ENCODE measurements at regions not wholly inside any gene's neighbourhood (a gene's known extent, or its start where the extent isn't known, plus 50 kb on each side); places are given as distances from the start of the nearest gene placed in this dataset.
"Not testable (repeated sequence)": the region's sequence is repeated elsewhere in the genome, so short reads cannot be mapped to it uniquely, and the experiment has no call there.

DNA sequence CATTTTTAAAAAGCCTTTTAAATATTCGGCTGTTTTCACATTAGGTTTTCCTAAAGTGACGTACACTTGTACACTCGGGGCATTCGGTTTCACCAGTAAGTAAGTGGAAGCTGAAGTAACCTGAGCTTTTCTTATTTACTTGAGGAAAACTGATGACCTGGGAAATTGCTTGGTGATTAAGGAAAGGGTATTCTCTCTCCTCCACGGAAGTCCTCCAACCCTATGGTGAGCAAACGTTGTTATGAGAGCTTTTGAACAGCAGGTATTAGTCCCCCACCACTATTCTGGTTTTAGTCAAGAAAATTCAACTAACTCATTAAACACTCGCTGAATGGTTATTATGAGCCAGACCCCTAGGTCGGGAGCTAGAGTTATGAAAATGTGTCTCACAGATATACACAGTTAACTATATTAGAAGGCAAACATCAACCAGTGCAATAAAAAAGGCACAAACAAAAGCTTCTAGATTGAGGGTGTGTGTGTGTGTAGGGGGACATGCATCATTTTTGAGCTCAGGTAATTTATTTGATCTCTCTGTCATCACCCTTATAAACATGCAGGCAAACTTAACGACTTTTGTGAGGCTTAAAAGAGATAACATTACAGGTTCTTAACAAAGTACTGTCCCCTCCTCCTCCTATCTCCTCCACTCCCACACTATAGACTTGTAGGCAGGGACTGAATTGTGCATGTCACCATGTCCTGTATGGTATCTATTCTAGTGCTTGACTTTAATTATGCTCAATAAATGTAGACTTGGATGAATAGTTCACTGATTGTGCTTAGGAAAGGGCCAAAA, 143.3 kb upstream of the MB21D2 start:
- Histone ChIP-seq H3F3A (replicated peaks; ENCODE audit: insufficient read depth) (no peaks in the 10 kb centered on the region), H3K9me3 (no peaks in the 10 kb centered on the region), H3K4me1 (ENCODE audit: control insufficient read depth in 1 of 2, insufficient read depth in 2 of 2, low read depth in 1 of 2, low read length in 1 of 2) (no peaks in the 10 kb centered on the region), H3K36me3 (replicated peaks in 1 of 2; ENCODE audit: control insufficient read depth in 1 of 2, insufficient read depth in 2 of 2, low read length in 1 of 2) (no peaks in the 10 kb centered on the region), H3K27me3 (ENCODE audit: insufficient read depth) (no peaks in the 10 kb centered on the region; the same call in 1 of the 2 replicates), H3K27ac (ENCODE audit: low read depth in 2 of 2, low read length in 1 of 2) (no peak overlapping the region), H3K9me2 (no peaks in the 10 kb centered on the region), H3K4me2 (no peak overlapping the region), H3K9ac (no peak overlapping the region), H4K20me1 (ENCODE audit: insufficient read depth) (no peaks in the 10 kb centered on the region), H3K4me3 (ENCODE audit: low read depth in 2 of 2, low read length in 1 of 2) (no peak overlapping the region), H2AFZ (ENCODE audit: low read depth) (no peak overlapping the region), H3K79me2 (ENCODE audit: insufficient read depth) (no peaks in the 10 kb centered on the region)
- ChIA-PET POLR2A (no interaction called here), CTCF (interaction anchor here (0.7 to 1.1 kb wide), 3 partner anchors 244 to 349 kb away, joined by 3 to 4 read pairs (median 3); no protein-coding TSS in a partner anchor)
- no peak for DNase-seq
- TF ChIP-seq YY1 (IDR thresholded peaks at IDR 0.05; ENCODE audit: low read depth) (no peak), TCF12 (IDR thresholded peaks at IDR 0.05) (no peak), JUND (IDR thresholded peaks at IDR 0.05) (no peak), MXI1 (IDR thresholded peaks at IDR 0.05; ENCODE audit: low read depth, low read length) (no peak)
- 34% methylated on average over 9 of the region's 9 CpGs for WGBS (ENCODE audit: low lambda C conversion rate)

DNA sequence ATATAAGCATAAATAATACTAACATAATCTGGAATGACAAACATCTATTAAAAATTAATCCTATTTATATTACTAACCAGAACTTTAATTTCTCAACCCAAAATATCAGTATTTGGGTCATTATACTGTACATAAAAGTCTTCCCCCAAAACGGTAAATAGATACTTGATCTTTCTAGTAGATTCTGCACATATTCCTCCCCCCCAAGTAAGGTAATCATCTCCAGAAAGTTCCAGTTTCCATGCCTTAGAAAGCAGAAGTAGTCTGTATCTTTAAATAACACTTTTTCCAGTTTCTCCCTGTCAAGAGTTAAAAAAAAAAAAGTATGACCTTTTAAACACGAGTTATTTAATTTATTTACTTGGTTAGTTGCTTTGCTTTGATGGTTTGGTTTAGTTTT, 150.7 kb upstream of the MB21D2 start:
- Histone ChIP-seq H3K9me2 (no peaks in the 10 kb centered on the region), H3K4me3 (ENCODE audit: low read depth in 2 of 2, low read length in 1 of 2) (no peak overlapping the region), H3K27ac (ENCODE audit: low read depth in 2 of 2, low read length in 1 of 2) (no peak overlapping the region), H3K27me3 (ENCODE audit: insufficient read depth) (no peaks in the 10 kb centered on the region; the same call in 1 of the 2 replicates), H3F3A (replicated peaks; ENCODE audit: insufficient read depth) (no peaks in the 10 kb centered on the region), H3K9ac (no peak overlapping the region), H3K36me3 (replicated peaks in 1 of 2; ENCODE audit: control insufficient read depth in 1 of 2, insufficient read depth in 2 of 2, low read length in 1 of 2) (no peaks in the 10 kb centered on the region), H3K4me1 (ENCODE audit: control insufficient read depth in 1 of 2, insufficient read depth in 2 of 2, low read depth in 1 of 2, low read length in 1 of 2) (no peaks in the 10 kb centered on the region), H3K4me2 (no peak overlapping the region), H2AFZ (ENCODE audit: low read depth) (no peak overlapping the region), H3K9me3 (no peaks in the 10 kb centered on the region), H3K79me2 (ENCODE audit: insufficient read depth) (no peaks in the 10 kb centered on the region), H4K20me1 (ENCODE audit: insufficient read depth) (no peaks in the 10 kb centered on the region)
- WGBS (ENCODE audit: low lambda C conversion rate): 0% methylated on average over 2 of the region's 2 CpGs
- ChIA-PET POLR2A (no interaction called here), CTCF (no interaction called here)
- no peak for DNase-seq
- no peak for TF ChIP-seq POLR2AphosphoS5 (IDR thresholded peaks at IDR 0.05; ENCODE audit: low read depth, low read length)
- no peak for TF ChIP-seq SIN3A (IDR thresholded peaks at IDR 0.05; ENCODE audit: borderline replicate concordance, low read depth, low read length)
- TF ChIP-seq, protein P1, sequence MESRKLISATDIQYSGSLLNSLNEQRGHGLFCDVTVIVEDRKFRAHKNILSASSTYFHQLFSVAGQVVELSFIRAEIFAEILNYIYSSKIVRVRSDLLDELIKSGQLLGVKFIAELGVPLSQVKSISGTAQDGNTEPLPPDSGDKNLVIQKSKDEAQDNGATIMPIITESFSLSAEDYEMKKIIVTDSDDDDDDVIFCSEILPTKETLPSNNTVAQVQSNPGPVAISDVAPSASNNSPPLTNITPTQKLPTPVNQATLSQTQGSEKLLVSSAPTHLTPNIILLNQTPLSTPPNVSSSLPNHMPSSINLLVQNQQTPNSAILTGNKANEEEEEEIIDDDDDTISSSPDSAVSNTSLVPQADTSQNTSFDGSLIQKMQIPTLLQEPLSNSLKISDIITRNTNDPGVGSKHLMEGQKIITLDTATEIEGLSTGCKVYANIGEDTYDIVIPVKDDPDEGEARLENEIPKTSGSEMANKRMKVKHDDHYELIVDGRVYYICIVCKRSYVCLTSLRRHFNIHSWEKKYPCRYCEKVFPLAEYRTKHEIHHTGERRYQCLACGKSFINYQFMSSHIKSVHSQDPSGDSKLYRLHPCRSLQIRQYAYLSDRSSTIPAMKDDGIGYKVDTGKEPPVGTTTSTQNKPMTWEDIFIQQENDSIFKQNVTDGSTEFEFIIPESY (IDR thresholded peaks at IDR 0.05; ENCODE audit: borderline replicate concordance, low read depth): no peak
- no peak for TF ChIP-seq EP300 (IDR thresholded peaks at IDR 0.05; ENCODE audit: borderline replicate concordance in 1 of 2, low read depth in 1 of 2, low read length in 1 of 2)
- TF ChIP-seq GATA2 (CRISPR knock-in tag; IDR thresholded peaks at IDR 0.05): no peak
- TF ChIP-seq NRF1 (IDR thresholded peaks at IDR 0.05; ENCODE audit: low read depth, low read length): no peak
- TF ChIP-seq NFIC (IDR thresholded peaks at IDR 0.05; ENCODE audit: borderline replicate concordance): no peak
- TF ChIP-seq, protein P2, sequence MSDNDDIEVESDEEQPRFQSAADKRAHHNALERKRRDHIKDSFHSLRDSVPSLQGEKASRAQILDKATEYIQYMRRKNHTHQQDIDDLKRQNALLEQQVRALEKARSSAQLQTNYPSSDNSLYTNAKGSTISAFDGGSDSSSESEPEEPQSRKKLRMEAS (IDR thresholded peaks at IDR 0.05; ENCODE audit: low read depth): no peak
- TF ChIP-seq FOXJ3 (CRISPR knock-in tag; IDR thresholded peaks at IDR 0.05): no peak
- TF ChIP-seq EZH2phosphoT487 (IDR thresholded peaks at IDR 0.05; ENCODE audit: borderline replicate concordance, low read depth): no peak
- TF ChIP-seq RCOR1 (IDR thresholded peaks at IDR 0.05; ENCODE audit: low read length): no peak

DNA sequence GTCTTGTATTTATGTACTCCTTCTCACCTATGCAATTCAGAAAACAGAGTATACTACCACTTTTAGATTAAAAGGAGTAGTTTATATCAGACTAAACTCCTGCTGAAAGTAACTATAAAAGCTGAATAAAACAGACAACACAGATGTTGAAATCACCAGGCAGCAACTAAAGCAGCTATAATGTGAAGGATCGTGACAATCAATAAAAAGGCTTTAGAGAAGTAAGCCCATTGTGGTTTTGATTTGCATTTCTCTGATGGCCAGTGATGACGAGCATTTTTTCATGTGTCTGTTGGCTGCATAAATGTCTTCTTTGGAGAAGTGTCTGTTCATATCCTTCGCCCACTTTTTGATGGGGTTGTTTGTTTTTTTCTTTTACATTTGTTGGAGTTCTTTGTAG, 152.1 kb upstream of the MB21D2 start:
- H3K9me3 ChIP-seq; DNase-seq; H3K27me3 ChIP-seq (ENCODE audit: insufficient read depth); H4K20me1 ChIP-seq (ENCODE audit: insufficient read depth); POLR2A ChIA-PET; H3K9ac ChIP-seq; H3K4me3 ChIP-seq (ENCODE audit: low read depth in 2 of 2, low read length in 1 of 2); H3K79me2 ChIP-seq (ENCODE audit: insufficient read depth); H3K36me3 ChIP-seq (replicated peaks in 1 of 2; ENCODE audit: control insufficient read depth in 1 of 2, insufficient read depth in 2 of 2, low read length in 1 of 2); H3F3A ChIP-seq (replicated peaks; ENCODE audit: insufficient read depth); H3K27ac ChIP-seq (ENCODE audit: low read depth in 2 of 2, low read length in 1 of 2); H3K4me2 ChIP-seq; CTCF ChIA-PET; H2AFZ ChIP-seq (ENCODE audit: low read depth); H3K9me2 ChIP-seq; H3K4me1 ChIP-seq (ENCODE audit: control insufficient read depth in 1 of 2, insufficient read depth in 2 of 2, low read depth in 1 of 2, low read length in 1 of 2): not testable (repeated sequence)
- WGBS (ENCODE audit: low lambda C conversion rate): 0% methylated on average over 3 of the region's 3 CpGs
